ENCODE measurements at regions not wholly inside any gene's neighbourhood (a gene's known extent, or its start where the extent isn't known, plus 50 kb on each side); places are given as distances from the start of the nearest gene placed in this dataset.

GRCh38 chr10:131019696-131020095 lies 291.8 kb downstream of the TCERG1L start:
- TF ChIP-seq POLR2A (IDR thresholded peaks at IDR 0.05) (no peak), CTCF (IDR thresholded peaks at IDR 0.05) (no peak)
- no peak overlapping the region for H3K4me3 ChIP-seq
- WGBS, 2 donors = 76 to 83% methylated on average over 2 to 5 of the region's 11 CpGs
- peaks cover 0 to 22% (median 0%) of the 10 kb centered on the region in 4 donors for H3K27me3 ChIP-seq
- intact Hi-C loops (cut with DNase I) = no loop called here
- H3K27ac ChIP-seq = no peak overlapping the region
- H3K4me1 ChIP-seq = no peaks in the 10 kb centered on the region
- no peaks in the 10 kb centered on the region for H3K36me3 ChIP-seq
- DNase-seq = no peak
- no peaks in the 10 kb centered on the region for H3K9me3 ChIP-seq

- H3K4me1 ChIP-seq = no peaks in the 10 kb centered on the region
- H3K27ac ChIP-seq = no peak overlapping the region
- H3K9me3 ChIP-seq = no peaks in the 10 kb centered on the region
- peaks cover 0 to 18% (median 0%) of the 10 kb centered on the region in 4 donors for H3K27me3 ChIP-seq
- H3K36me3 ChIP-seq = no peaks in the 10 kb centered on the region
- no peak overlapping the region for H3K4me3 ChIP-seq
- DNase-seq = no peak
- intact Hi-C loops (cut with DNase I) = no loop called here
- TF ChIP-seq POLR2A (IDR thresholded peaks at IDR 0.05) (no peak), CTCF (IDR thresholded peaks at IDR 0.05) (no peak)
- 78 to 90% methylated on average over 2 to 7 of the region's 7 CpGs for WGBS, 2 donors
Measured at GRCh38 chr10:131020775-131021174, 290.7 kb downstream of the TCERG1L start.

- Histone ChIP-seq H3K36me3 (no peaks in the 10 kb centered on the region), H3K27me3 (peaks cover 0 to 18% (median 0%) of the 10 kb centered on the region in 4 donors), H3K9me3 (no peaks in the 10 kb centered on the region), H3K4me1 (no peaks in the 10 kb centered on the region), H3K4me3 (no peak overlapping the region), H3K27ac (no peak overlapping the region)
- 78 to 84% methylated on average over 16 of the region's 16 CpGs for WGBS, 2 donors
- TF ChIP-seq CTCF (IDR thresholded peaks at IDR 0.05) = no peak
- TF ChIP-seq POLR2A (IDR thresholded peaks at IDR 0.05) = no peak
- no peak for DNase-seq
- intact Hi-C loops (cut with DNase I) = no loop called here
Measured at GRCh38 chr10:131021246-131021895, 290.1 kb downstream of the TCERG1L start.

GRCh38 chr10:131021969-131022368 lies 289.6 kb downstream of the TCERG1L start:
- TF ChIP-seq CTCF (IDR thresholded peaks at IDR 0.05) = no peak
- no peak for TF ChIP-seq POLR2A (IDR thresholded peaks at IDR 0.05)
- Histone ChIP-seq H3K4me1 (no peaks in the 10 kb centered on the region), H3K27me3 (peaks cover 0 to 18% (median 0%) of the 10 kb centered on the region in 4 donors), H3K36me3 (no peaks in the 10 kb centered on the region), H3K27ac (no peak overlapping the region), H3K4me3 (no peak overlapping the region), H3K9me3 (no peaks in the 10 kb centered on the region)
- WGBS, 2 donors = 50 to 73% methylated on average over 4 of the region's 4 CpGs
- intact Hi-C loops (cut with DNase I) = no loop called here
- no peak for DNase-seq

- no CpG with 5 or more reads among the region's 10 CpGs for WGBS, 2 donors
- Histone ChIP-seq H3K4me1 (no peaks in the 10 kb centered on the region), H3K4me3 (no peak overlapping the region), H3K9me3 (no peaks in the 10 kb centered on the region), H3K36me3 (no peaks in the 10 kb centered on the region), H3K27me3 (peaks cover 0 to 18% (median 0%) of the 10 kb centered on the region in 4 donors), H3K27ac (no peak overlapping the region)
- TF ChIP-seq POLR2A (IDR thresholded peaks at IDR 0.05) = no peak
- TF ChIP-seq CTCF (IDR thresholded peaks at IDR 0.05) = no peak
- intact Hi-C loops (cut with DNase I) = no loop called here
- no peak for DNase-seq
Measured at GRCh38 chr10:131022369-131022768, 289.2 kb downstream of the TCERG1L start.
